ENCODE measurements at regions not wholly inside any gene's neighbourhood (a gene's known extent, or its start where the extent isn't known, plus 50 kb on each side); places are given as distances from the start of the nearest gene placed in this dataset.

DNA sequence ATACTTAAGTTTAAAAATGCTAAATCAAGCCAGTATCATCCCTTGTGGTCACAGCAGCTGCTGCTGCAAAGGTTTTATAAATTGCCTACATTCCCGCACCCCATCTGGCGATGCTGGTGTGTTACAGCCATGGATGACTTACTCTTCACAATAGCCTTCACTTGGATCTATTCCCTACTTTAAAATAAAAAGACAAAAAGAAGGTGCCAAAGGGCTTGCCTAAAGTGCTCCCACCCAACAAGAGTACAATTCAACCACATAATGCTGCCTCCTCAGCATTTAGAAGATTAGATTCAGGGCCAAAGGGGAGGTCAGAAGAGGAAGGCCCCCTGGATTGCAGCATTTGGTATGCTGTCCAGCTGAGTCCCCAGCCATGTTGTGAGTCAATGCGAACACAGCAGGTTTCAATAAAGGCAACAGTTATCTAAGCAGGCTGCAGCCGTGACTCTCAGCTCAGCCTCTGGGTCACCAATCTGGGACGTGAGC is 176.1 kb downstream of the DAD1 start:
- DNase-seq, result peak; percentile 36

DNA sequence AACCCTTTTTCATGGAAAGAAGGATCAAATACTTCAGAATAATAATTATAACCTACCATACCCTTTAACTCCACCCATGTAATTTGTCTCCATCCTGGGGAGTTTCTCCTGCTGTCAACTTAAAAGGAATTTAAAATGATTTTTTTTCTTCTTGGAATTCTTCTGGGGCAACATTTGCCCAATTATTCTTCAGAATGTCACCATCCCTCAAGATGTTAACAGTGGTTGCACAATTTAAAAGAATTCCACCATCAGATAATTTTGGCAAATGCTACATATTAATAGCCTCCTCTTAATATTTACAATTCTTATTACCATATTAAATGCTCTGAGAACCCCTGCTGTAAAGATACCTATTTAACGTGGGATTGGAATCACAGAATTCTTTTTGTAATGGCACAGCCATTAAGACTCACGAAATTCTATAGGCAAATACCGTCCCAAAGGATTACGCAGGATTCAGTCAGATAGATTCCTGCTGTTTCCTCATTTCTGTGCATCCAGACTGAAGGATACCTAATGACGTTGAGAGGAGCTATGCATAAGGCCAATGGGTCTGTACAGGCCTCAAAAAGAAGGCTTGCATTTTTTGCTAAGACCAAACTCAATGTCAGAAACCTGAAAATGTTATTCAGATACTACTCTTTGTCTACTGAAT is 177.5 kb downstream of the DAD1 start:
- no peak for DNase-seq

GRCh38 chr14:22410497-22410896 is 178.5 kb downstream of the DAD1 start:
- no peak for DNase-seq

GRCh38 chr14:22409006-22409405 is 180.0 kb downstream of the DAD1 start:
- DNase-seq, result no peak

DNA sequence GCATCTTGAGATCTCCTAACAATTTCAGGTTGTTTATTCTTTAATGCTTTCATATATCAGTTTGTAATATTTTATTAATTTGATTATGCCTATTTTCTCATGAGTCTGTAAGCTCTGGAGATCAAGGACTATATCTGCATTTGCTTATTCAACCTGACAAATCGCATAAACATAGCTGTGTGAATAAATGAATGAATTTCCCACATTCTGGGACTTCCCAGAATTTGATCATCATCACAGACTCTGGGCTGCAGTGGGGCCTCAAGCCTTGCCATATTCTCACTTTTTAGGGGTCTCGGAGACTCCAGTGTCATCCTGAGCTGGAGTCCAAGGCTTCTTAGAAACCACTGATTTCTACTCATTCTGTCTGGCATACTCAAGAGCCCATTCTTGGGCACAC is 180.5 kb downstream of the DAD1 start:
- no peak for DNase-seq

DNA sequence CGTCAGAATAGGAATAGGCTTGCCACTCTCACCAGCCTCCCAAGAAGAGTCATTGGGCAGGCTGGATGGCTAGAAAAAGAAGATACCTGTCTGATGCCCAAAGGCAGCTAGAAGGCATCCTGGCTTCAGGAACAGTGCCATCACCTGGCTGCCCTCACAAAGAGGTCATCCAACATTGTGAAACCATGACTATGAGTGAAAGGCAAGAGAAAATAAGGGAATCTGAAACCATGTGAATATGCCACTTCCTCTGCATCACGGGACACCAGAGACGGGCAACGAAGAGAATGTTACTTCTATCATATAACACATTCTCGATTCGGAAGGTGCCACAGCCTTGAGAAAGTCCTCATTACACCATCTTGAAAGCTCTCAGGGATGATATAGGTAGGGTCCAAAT is 182.0 kb downstream of the DAD1 start:
- no peak for DNase-seq

GRCh38 chr14:22405201-22405600 is 183.8 kb downstream of the DAD1 start:
- DNase-seq, result no peak

- DNase-seq, result no peak
Measured at GRCh38 chr14:22403296-22403695, 185.7 kb downstream of the DAD1 start.

DNA sequence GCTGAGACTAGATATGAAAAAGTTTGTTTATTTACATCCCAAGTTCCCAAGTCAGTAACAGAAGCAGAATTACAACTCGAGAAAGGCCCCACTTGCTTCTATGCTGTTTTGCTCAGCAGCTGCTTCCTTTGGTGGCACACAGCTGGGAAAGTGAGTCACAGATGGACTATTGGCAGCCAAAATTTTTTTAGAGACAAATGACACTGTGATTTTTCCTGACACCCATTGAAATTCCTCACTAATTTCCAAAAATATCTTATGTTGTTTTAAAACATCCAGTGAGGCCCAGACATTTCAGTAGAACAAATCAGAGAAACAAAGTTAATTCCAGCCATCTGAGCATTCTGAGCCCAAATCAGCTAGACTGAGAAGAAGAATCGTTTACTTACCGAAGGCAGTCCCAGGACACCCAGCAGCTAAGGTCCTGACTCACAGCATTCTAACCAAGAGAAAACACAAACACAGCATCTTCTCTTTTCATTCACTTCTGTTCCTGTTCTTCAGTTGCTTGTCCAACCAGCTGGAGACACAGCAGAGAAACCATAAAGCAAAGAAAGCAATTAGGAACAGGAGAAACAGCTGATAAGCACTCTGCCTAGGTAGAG is 188.3 kb downstream of the DAD1 start:
- DNase-seq, result no peak

- DNase-seq, result no peak
Measured at GRCh38 chr14:22399776-22400175, 189.2 kb downstream of the DAD1 start.

DNA sequence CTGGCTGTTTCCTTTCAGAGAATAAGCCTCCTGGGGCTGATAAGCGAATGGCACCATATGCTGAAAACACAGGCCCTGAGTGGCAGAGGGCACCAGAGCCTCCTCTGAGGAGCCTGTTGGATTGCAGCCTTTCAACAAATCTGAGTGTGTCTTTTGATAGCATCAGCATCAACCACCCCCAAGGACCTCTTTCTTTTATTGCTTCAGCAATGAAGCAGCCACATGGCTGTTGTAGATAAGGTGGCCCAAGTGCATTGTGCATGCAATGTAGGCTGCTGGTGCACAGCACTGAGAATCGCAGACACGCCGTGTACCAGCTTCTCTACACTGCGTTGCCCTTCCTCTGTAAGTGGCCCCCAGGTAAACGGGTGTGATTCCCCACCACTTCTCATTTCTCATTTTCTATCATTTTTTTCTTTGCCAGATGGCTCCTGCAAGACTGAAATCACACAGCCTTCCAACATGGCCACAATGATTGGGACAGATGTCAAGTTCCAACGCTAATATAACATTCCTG is 191.7 kb downstream of the DAD1 start:
- DNase-seq, result no peak

DNA sequence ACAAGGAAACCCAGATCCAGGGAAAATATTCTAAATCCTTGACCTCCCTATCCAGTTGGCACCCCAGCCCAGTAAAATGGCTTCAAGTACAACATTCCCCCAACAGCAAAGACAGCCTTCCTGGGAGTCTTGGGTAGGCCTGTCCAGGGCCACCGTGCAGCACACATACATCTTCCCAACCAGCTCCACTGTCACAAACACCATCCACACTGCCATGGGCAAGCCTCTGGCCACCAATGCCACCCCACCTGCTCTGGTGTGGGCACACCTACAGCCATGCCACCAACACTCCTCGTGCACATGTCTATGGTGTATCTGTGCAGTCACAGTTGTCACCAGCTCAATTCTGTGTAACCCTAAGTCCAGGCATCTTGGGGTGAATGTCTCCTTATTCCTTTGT is 193.2 kb downstream of the DAD1 start:
- no peak for DNase-seq

- no peak for DNase-seq
Measured at GRCh38 chr14:22394616-22395015, 194.4 kb downstream of the DAD1 start.

DNA sequence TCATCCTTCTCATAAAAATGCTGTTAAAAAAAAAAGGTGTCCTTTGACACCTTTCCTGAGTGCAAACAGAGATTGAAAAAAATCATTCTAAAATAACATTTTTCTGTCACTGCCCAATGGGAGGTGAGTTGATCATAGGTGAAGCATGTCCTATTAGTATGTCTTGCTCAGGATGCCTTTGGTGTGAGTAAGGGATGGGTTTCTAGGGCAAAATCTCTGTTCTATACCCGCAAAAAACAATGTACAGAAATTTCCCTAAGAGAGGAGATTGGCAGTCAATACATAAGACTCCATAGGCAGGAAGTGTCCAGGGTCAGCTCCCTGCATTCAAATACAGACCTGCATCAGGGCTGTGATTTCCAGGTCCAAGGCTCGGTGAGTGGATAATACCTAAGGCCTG is 195.2 kb downstream of the DAD1 start:
- no peak for DNase-seq

DNA sequence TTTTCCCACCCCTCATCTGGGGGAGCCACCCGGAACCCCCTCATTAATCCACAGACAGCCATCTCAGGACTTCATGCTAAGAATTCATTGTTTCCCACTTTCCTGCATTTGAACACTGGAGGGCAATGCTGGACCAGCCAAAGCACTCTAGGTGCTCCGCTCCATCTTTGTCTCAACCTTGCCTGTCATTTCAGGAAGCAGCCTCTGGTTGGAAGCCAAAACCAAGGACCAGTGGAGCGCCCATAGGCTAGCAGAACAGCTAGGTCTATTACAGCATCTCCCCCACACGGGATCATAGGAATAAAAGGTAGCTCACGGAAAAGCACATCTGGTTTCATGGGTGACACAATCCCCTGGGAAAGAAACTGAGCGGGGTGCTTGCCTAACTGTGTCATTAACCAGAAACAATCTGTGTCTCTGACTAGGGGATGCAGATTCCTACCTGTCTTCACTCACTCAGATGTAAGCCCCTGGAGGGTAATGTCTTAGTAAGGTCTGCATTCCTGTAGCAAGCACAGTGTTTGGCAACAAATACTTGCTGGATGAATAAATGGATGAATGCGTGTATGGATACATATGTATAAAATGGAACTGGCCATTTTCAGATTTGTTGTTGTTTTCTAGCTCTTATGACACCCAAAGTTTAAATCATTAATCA is 197.0 kb downstream of the DAD1 start:
- DNase-seq, result peak; percentile 48

GRCh38 chr14:22390824-22391461 is 198.1 kb downstream of the DAD1 start:
- DNase-seq, result no peak

GRCh38 chr14:22390195-22390594 is 198.8 kb downstream of the DAD1 start:
- no peak for DNase-seq

DNA sequence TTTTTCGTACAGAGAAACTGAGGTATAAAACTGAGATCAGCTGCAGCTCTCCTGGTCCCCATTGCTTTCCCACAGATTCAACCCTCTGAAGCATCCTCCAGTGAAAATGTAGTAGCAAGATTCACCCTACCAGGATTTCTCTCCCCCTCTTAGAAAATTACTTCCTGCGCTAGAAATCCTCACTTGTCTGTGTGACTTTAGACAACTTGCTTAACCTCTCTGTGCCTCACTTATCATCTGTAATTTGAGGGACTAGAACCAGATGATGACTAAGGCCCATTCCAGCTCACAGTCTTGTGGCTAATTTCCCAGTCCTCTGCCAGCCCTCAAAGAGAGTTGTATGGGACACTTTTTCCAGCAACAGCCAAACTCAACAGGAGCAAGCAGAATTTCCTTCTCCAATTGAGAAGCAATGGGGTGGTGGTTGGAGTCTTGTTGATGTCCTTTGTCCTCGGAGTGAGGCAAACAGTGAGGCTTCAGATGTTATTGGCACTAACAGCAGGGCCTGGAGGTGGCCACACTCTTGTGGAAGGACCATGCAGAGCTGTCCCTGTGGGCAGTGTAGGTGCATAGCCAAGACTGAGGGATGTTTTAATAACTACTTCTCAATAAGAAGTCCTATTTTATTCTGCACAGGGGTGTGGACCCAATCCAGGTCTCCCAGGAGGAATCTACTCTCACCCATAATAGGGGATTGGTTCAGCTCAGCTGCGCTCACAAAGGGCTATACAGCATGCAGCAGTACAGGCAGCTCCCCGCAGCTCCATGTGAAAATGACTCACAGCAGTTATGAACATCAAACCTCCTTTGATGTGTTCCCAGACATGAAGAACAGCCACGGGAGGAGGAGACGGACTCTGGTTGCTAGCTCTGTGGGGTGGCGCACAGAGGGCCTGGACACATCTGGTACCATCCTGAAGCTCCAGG is 200.1 kb downstream of the DAD1 start:
- DNase-seq, result no peak

- DNase-seq, result no peak
Measured at GRCh38 chr14:22387776-22388241, 201.2 kb downstream of the DAD1 start.

GRCh38 chr14:22386924-22387775 is 201.9 kb downstream of the DAD1 start:
- DNase-seq, result peak; percentile 82

DNA sequence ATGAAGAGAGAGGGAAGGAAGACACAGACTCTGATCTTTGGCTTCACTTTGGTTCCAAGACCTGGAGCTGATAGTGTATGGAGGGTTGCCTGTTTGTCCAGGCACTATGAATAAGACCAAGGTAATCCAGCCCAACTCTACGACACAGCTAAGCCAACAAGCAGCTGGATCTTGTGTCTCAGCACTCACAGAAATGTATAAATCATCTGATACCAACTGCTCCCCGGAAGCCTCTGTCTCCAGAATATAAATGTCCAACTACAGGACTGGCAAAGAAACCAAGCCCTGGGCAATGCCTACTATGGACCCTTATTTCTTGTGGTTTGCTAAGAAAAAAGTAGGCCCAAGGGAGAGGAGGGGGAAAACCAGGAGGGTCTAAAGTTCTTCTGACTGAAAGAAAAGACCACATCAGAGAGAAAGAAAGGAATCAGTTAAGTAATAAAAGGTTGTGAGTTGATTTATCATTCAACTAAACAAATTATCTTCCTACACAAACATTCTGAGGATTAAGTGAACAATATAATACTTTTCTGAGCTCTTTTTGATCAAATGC is 204.0 kb downstream of the DAD1 start:
- DNase-seq, result no peak
